ENCODE measurements at regions not wholly inside any gene's neighbourhood (a gene's known extent, or its start where the extent isn't known, plus 50 kb on each side); places are given as distances from the start of the nearest gene placed in this dataset.

- H2BK15ac ChIP-seq (ENCODE audit: low read length): no peak overlapping the region
- no peak overlapping the region for H3K4me2 ChIP-seq (ENCODE audit: insufficient read depth, low read length, poor library complexity, severe bottlenecking)
- no CpG with 5 or more reads among the region's 3 CpGs for WGBS, 2 donors (ENCODE audit: extremely low coverage in 2 of 2, insufficient read length in 2 of 2, insufficient replicate concordance in 1 of 2)
- H3K27me3 ChIP-seq (ENCODE audit: control insufficient read depth in 3 of 3, insufficient read depth in 3 of 3, low read depth in 1 of 3, low read length in 3 of 3): no peaks in the 10 kb centered on the region
- no peak overlapping the region for H2BK12ac ChIP-seq (ENCODE audit: low read length)
- no peak overlapping the region for H2AFZ ChIP-seq (ENCODE audit: low read length)
- DNase-seq (ENCODE audit: low spot score): no peak
- H3K4me1 ChIP-seq (ENCODE audit: control insufficient read depth in 2 of 2, insufficient read depth in 1 of 2, low read depth in 1 of 2, low read length in 2 of 2): peaks cover 0 to 6% of the 10 kb centered on the region in 2 donors
- no peak overlapping the region for H2BK5ac ChIP-seq (ENCODE audit: low read length)
- H3K14ac ChIP-seq (ENCODE audit: low read length): no peak overlapping the region
- H3K36me3 ChIP-seq (replicated peaks in 1 of 2; ENCODE audit: control insufficient read depth in 2 of 2, insufficient read depth in 2 of 2, low read length in 2 of 2): no peaks in the 10 kb centered on the region
- no peak overlapping the region for H2AK5ac ChIP-seq (ENCODE audit: low read depth, low read length)
- H4K8ac ChIP-seq (ENCODE audit: low read depth, low read length): no peak overlapping the region
- no peak overlapping the region for H3K18ac ChIP-seq (ENCODE audit: low read length)
- no peak overlapping the region for H3K4ac ChIP-seq (ENCODE audit: low read length)
- H3K79me1 ChIP-seq (ENCODE audit: low read depth, low read length): no peaks in the 10 kb centered on the region
- no peaks in the 10 kb centered on the region for H3K9me3 ChIP-seq (replicated peaks in 1 of 2; ENCODE audit: control insufficient read depth in 2 of 2, insufficient read depth in 1 of 2, low read depth in 1 of 2, low read length in 2 of 2)
- no peak overlapping the region for H3K27ac ChIP-seq (replicated peaks; ENCODE audit: low read length)
- H3K23ac ChIP-seq (ENCODE audit: low read depth, low read length, poor library complexity): no peak overlapping the region
- H3K9ac ChIP-seq (ENCODE audit: low read depth, low read length, poor library complexity): no peak overlapping the region
- no peak overlapping the region for H3K4me3 ChIP-seq (ENCODE audit: low read length in 2 of 2)
- no peak overlapping the region for H4K91ac ChIP-seq (ENCODE audit: low read depth, low read length, poor library complexity)
- no peak overlapping the region for H2BK120ac ChIP-seq (ENCODE audit: low read depth, low read length)
Observed at GRCh38 chr22:48192920-48193319, 1430.5 kb downstream of the TBC1D22A start.

GRCh38 chr22:48192071-48192470 lies 1429.6 kb downstream of the TBC1D22A start:
- Histone ChIP-seq H3K9me3 (replicated peaks in 1 of 2; ENCODE audit: control insufficient read depth in 2 of 2, insufficient read depth in 1 of 2, low read depth in 1 of 2, low read length in 2 of 2) (no peaks in the 10 kb centered on the region), H3K14ac (ENCODE audit: low read length) (no peak overlapping the region), H2BK12ac (ENCODE audit: low read length) (no peak overlapping the region), H3K27ac (replicated peaks; ENCODE audit: low read length) (no peak overlapping the region), H4K91ac (ENCODE audit: low read depth, low read length, poor library complexity) (no peak overlapping the region), H2BK120ac (ENCODE audit: low read depth, low read length) (no peak overlapping the region), H3K79me1 (ENCODE audit: low read depth, low read length) (no peaks in the 10 kb centered on the region), H2BK5ac (ENCODE audit: low read length) (no peak overlapping the region), H2AFZ (ENCODE audit: low read length) (no peak overlapping the region), H3K4me2 (ENCODE audit: insufficient read depth, low read length, poor library complexity, severe bottlenecking) (no peak overlapping the region), H3K36me3 (replicated peaks in 1 of 2; ENCODE audit: control insufficient read depth in 2 of 2, insufficient read depth in 2 of 2, low read length in 2 of 2) (no peaks in the 10 kb centered on the region), H3K4ac (ENCODE audit: low read length) (no peak overlapping the region), H3K9ac (ENCODE audit: low read depth, low read length, poor library complexity) (no peak overlapping the region), H3K4me3 (ENCODE audit: low read length in 2 of 2) (no peak overlapping the region), H3K27me3 (ENCODE audit: control insufficient read depth in 3 of 3, insufficient read depth in 3 of 3, low read depth in 1 of 3, low read length in 3 of 3) (no peaks in the 10 kb centered on the region), H2AK5ac (ENCODE audit: low read depth, low read length) (no peak overlapping the region), H3K18ac (ENCODE audit: low read length) (no peak overlapping the region), H4K8ac (ENCODE audit: low read depth, low read length) (no peak overlapping the region), H2BK15ac (ENCODE audit: low read length) (no peak overlapping the region), H3K4me1 (ENCODE audit: control insufficient read depth in 2 of 2, insufficient read depth in 1 of 2, low read depth in 1 of 2, low read length in 2 of 2) (peaks cover 0 to 8% of the 10 kb centered on the region in 2 donors), H3K23ac (ENCODE audit: low read depth, low read length, poor library complexity) (no peak overlapping the region)
- DNase-seq (ENCODE audit: low spot score): no peak
- no CpG with 5 or more reads among the region's 1 CpG for WGBS, 2 donors (ENCODE audit: extremely low coverage in 2 of 2, insufficient read length in 2 of 2, insufficient replicate concordance in 1 of 2)

- peaks cover 0 to 8% of the 10 kb centered on the region in 2 donors for H3K4me1 ChIP-seq (ENCODE audit: control insufficient read depth in 2 of 2, insufficient read depth in 1 of 2, low read depth in 1 of 2, low read length in 2 of 2)
- no peak overlapping the region for H2BK5ac ChIP-seq (ENCODE audit: low read length)
- no CpG with 5 or more reads among the region's 7 CpGs for WGBS, 2 donors (ENCODE audit: extremely low coverage in 2 of 2, insufficient read length in 2 of 2, insufficient replicate concordance in 1 of 2)
- peaks cover 0 to 2% of the 10 kb centered on the region in 2 donors for H3K9me3 ChIP-seq (replicated peaks in 1 of 2; ENCODE audit: control insufficient read depth in 2 of 2, insufficient read depth in 1 of 2, low read depth in 1 of 2, low read length in 2 of 2)
- no peak overlapping the region for H2AFZ ChIP-seq (ENCODE audit: low read length)
- H2AK5ac ChIP-seq (ENCODE audit: low read depth, low read length): no peak overlapping the region
- no peak overlapping the region for H3K14ac ChIP-seq (ENCODE audit: low read length)
- no peak overlapping the region for H2BK12ac ChIP-seq (ENCODE audit: low read length)
- no peak overlapping the region for H4K91ac ChIP-seq (ENCODE audit: low read depth, low read length, poor library complexity)
- no peaks in the 10 kb centered on the region for H3K36me3 ChIP-seq (replicated peaks in 1 of 2; ENCODE audit: control insufficient read depth in 2 of 2, insufficient read depth in 2 of 2, low read length in 2 of 2)
- H3K4ac ChIP-seq (ENCODE audit: low read length): no peak overlapping the region
- H3K27ac ChIP-seq (replicated peaks; ENCODE audit: low read length): no peak overlapping the region
- no peaks in the 10 kb centered on the region for H3K79me1 ChIP-seq (ENCODE audit: low read depth, low read length)
- no peak overlapping the region for H3K18ac ChIP-seq (ENCODE audit: low read length)
- H3K27me3 ChIP-seq (ENCODE audit: control insufficient read depth in 3 of 3, insufficient read depth in 3 of 3, low read depth in 1 of 3, low read length in 3 of 3): no peaks in the 10 kb centered on the region
- H3K4me2 ChIP-seq (ENCODE audit: insufficient read depth, low read length, poor library complexity, severe bottlenecking): no peak overlapping the region
- H3K9ac ChIP-seq (ENCODE audit: low read depth, low read length, poor library complexity): no peak overlapping the region
- peak overlapping the region in 1 of 2 donors; percentile 1 for H3K4me3 ChIP-seq (ENCODE audit: low read length in 2 of 2)
- no peak for DNase-seq (ENCODE audit: low spot score)
- H2BK15ac ChIP-seq (ENCODE audit: low read length): no peak overlapping the region
- no peak overlapping the region for H3K23ac ChIP-seq (ENCODE audit: low read depth, low read length, poor library complexity)
- H4K8ac ChIP-seq (ENCODE audit: low read depth, low read length): no peak overlapping the region
- no peak overlapping the region for H2BK120ac ChIP-seq (ENCODE audit: low read depth, low read length)
Observed at GRCh38 chr22:48188231-48188721, 1425.8 kb downstream of the TBC1D22A start.

- Histone ChIP-seq H3K18ac (ENCODE audit: low read length) (no peak overlapping the region), H4K91ac (ENCODE audit: low read depth, low read length, poor library complexity) (no peak overlapping the region), H2BK15ac (ENCODE audit: low read length) (no peak overlapping the region), H3K27ac (replicated peaks; ENCODE audit: low read length) (no peak overlapping the region), H3K9ac (ENCODE audit: low read depth, low read length, poor library complexity) (no peak overlapping the region), H2AK5ac (ENCODE audit: low read depth, low read length) (no peak overlapping the region), H3K36me3 (replicated peaks in 1 of 2; ENCODE audit: control insufficient read depth in 2 of 2, insufficient read depth in 2 of 2, low read length in 2 of 2) (no peaks in the 10 kb centered on the region), H3K4me2 (ENCODE audit: insufficient read depth, low read length, poor library complexity, severe bottlenecking) (no peak overlapping the region), H3K4me3 (ENCODE audit: low read length in 2 of 2) (no peak overlapping the region), H2BK120ac (ENCODE audit: low read depth, low read length) (no peak overlapping the region), H3K9me3 (replicated peaks in 1 of 2; ENCODE audit: control insufficient read depth in 2 of 2, insufficient read depth in 1 of 2, low read depth in 1 of 2, low read length in 2 of 2) (peaks cover 0 to 2% of the 10 kb centered on the region in 2 donors), H3K79me1 (ENCODE audit: low read depth, low read length) (no peaks in the 10 kb centered on the region), H4K8ac (ENCODE audit: low read depth, low read length) (no peak overlapping the region), H3K14ac (ENCODE audit: low read length) (no peak overlapping the region), H3K23ac (ENCODE audit: low read depth, low read length, poor library complexity) (no peak overlapping the region), H2BK12ac (ENCODE audit: low read length) (no peak overlapping the region), H3K4ac (ENCODE audit: low read length) (no peak overlapping the region), H2BK5ac (ENCODE audit: low read length) (no peak overlapping the region), H2AFZ (ENCODE audit: low read length) (no peak overlapping the region), H3K27me3 (ENCODE audit: control insufficient read depth in 3 of 3, insufficient read depth in 3 of 3, low read depth in 1 of 3, low read length in 3 of 3) (no peaks in the 10 kb centered on the region), H3K4me1 (ENCODE audit: control insufficient read depth in 2 of 2, insufficient read depth in 1 of 2, low read depth in 1 of 2, low read length in 2 of 2) (peaks cover 0 to 12% of the 10 kb centered on the region in 2 donors)
- DNase-seq (ENCODE audit: low spot score): no peak
- WGBS, 2 donors (ENCODE audit: extremely low coverage in 2 of 2, insufficient read length in 2 of 2, insufficient replicate concordance in 1 of 2): no CpG with 5 or more reads among the region's 8 CpGs
Observed at GRCh38 chr22:48187356-48187755, 1424.9 kb downstream of the TBC1D22A start.
